H1 (cell line): ENCODE measurements at regions not wholly inside any gene's neighbourhood (a gene's known extent, or its start where the extent isn't known, plus 50 kb on each side); places are given as distances from the start of the nearest gene placed in this dataset.

Source experiments
- KDM5A ChIP-seq: fragments of 200-600 bp; IDR thresholded peaks from 2 replicates; pipeline ENCODE4 v1.7.1; 2012; ENCODE audit warnings: mild to moderate bottlenecking, low read length, inconsistent platforms, mixed read lengths
- SRF ChIP-seq: IDR thresholded peaks from 2 replicates; pipeline ENCODE4 v1.6.1; 2011; ENCODE audit warnings: mild to moderate bottlenecking, low read depth, low read length, moderate library complexity

DNA sequence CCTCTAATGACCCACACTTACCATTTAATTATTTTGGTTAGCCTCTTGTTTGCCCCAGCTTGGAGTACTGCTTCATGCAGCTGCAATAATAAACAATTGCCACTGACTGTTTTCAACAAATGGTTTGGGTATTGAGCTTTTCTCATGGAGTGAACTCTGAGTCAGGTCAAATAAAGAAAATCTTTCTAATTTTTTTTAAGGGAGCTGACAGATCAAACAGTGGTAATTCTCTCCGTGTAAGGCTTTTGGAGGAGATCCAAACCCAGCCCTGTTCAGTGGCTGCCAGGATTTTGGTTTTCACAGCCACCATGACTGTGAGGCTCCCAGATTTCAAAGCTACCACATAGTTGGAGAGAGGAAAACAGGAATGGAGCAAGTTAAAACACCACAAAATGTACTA is 110.7 kb upstream of the EFNA5 start (continued):
- TF ChIP-seq KDM5A (no peak), SRF (no peak)
